ENCODE measurements at regions not wholly inside any gene's neighbourhood (a gene's known extent, or its start where the extent isn't known, plus 50 kb on each side); places are given as distances from the start of the nearest gene placed in this dataset.

GRCh38 chr3:28134198-28134597, 107.2 kb upstream of the CMC1 start:
- Histone ChIP-seq H3K27ac (ENCODE audit: low read depth, low read length) (no peak overlapping the region), H3K27me3 (ENCODE audit: control insufficient read depth in 3 of 3, insufficient read depth in 3 of 3, low read length in 3 of 3) (no peaks in the 10 kb centered on the region), H3K4me1 (ENCODE audit: control insufficient read depth in 3 of 3, insufficient read depth in 3 of 3, low read length in 3 of 3) (no peaks in the 10 kb centered on the region), H3K4me3 (ENCODE audit: low read length in 3 of 3) (no peak overlapping the region), H3K36me3 (ENCODE audit: control insufficient read depth in 3 of 3, insufficient read depth in 3 of 3, low read length in 3 of 3) (no peaks in the 10 kb centered on the region), H3K9ac (ENCODE audit: low read depth in 1 of 3, low read length in 3 of 3) (no peak overlapping the region), H3K9me3 (ENCODE audit: control insufficient read depth in 3 of 3, low read length in 3 of 3) (no peaks in the 10 kb centered on the region)

DNA sequence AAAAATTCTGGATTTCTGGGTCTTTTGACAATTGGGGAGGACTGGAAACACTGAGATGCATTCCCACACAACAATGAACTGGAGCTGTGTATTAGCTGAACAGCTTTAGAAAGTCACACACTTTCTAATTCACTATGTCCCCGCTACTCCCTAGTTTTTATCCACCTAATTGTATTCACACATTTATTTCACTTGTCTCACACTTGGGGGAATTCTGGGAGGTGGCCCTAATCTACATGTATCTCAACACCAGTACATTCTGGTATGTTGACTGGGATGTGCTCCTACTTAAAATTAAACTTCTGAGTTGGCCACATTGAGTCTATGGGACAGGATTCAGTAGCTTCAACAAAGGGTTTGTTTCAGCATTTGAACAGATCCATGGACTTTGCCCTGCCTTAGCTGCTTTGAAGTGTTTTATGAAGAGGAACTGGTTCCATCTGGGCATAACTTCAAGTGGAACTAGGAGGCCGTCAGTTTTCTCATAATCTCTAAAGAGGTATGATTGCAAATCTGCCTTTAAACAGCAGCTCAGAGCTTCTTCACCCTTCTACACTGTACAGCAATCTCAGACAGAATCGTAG, 106.5 kb upstream of the CMC1 start:
- Histone ChIP-seq H3K9ac (ENCODE audit: low read depth in 1 of 3, low read length in 3 of 3) (no peak overlapping the region), H3K9me3 (ENCODE audit: control insufficient read depth in 3 of 3, low read length in 3 of 3) (no peaks in the 10 kb centered on the region), H3K4me1 (ENCODE audit: control insufficient read depth in 3 of 3, insufficient read depth in 3 of 3, low read length in 3 of 3) (no peaks in the 10 kb centered on the region), H3K27ac (ENCODE audit: low read depth, low read length) (no peak overlapping the region), H3K27me3 (ENCODE audit: control insufficient read depth in 3 of 3, insufficient read depth in 3 of 3, low read length in 3 of 3) (no peaks in the 10 kb centered on the region), H3K4me3 (ENCODE audit: low read length in 3 of 3) (no peak overlapping the region), H3K36me3 (ENCODE audit: control insufficient read depth in 3 of 3, insufficient read depth in 3 of 3, low read length in 3 of 3) (no peaks in the 10 kb centered on the region)

DNA sequence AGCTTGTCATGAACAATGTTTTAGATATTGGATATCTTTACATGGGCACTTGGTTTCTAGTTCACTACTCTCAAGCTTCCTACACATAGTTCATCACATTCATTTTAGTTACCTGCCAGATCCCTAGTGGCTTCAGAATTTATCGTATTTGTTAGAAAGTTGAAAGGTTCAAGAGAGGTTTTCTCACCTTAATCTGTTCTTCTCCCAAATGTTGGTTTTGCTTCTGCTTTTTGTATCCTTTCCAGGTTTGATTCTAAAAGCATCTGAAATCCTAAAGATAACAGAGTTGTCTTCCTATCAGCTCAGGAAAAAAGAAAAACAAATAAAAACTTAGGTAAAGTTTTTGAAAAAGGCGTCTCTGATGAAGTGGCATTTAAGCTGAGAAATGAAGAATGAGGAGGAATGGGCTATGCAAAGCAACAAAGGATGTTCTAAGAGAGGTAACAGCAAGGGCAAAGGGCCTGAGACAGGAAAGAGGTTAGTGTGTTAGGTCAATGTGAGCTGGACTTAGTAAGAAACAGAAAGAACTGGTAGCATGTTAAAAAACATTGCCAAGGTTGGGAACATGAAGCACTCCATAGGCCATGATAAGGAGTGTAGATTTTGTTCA, 104.7 kb upstream of the CMC1 start:
- no peak overlapping the region for H3K4me3 ChIP-seq (ENCODE audit: low read length in 3 of 3)
- H3K4me1 ChIP-seq (ENCODE audit: control insufficient read depth in 3 of 3, insufficient read depth in 3 of 3, low read length in 3 of 3), result no peaks in the 10 kb centered on the region
- H3K36me3 ChIP-seq (ENCODE audit: control insufficient read depth in 3 of 3, insufficient read depth in 3 of 3, low read length in 3 of 3), result no peaks in the 10 kb centered on the region
- H3K27ac ChIP-seq (ENCODE audit: low read depth, low read length), result no peak overlapping the region
- H3K9ac ChIP-seq (ENCODE audit: low read depth in 1 of 3, low read length in 3 of 3), result no peak overlapping the region
- H3K27me3 ChIP-seq (ENCODE audit: control insufficient read depth in 3 of 3, insufficient read depth in 3 of 3, low read length in 3 of 3), result no peaks in the 10 kb centered on the region
- no peaks in the 10 kb centered on the region for H3K9me3 ChIP-seq (ENCODE audit: control insufficient read depth in 3 of 3, low read length in 3 of 3)

DNA sequence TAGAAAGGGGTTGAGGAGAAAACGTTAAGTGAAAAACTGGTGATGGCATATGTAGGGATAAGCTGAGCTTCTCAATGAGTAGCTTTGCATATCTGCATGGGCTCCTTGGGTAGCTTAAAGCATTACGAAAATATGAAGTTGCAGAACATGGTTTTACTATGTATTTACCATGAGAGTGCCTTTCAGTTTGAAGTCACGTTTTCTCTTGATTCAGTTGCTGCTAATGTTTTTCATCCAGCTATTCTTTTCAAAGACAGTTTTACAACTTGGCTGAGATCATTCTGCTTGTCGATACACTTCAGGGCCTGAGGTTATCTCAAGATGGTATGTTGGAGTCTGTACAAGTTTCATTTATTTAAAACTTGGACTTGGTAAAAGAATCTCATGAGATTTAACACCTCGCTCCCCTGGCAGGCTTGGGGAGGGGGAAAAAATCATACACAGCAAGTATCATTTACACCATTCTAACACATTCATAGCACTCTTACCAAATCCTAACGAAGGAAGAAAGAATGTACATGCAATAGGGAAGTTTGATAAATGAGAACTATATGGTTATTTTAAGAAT, 103.3 kb upstream of the CMC1 start:
- Histone ChIP-seq H3K27me3 (ENCODE audit: control insufficient read depth in 3 of 3, insufficient read depth in 3 of 3, low read length in 3 of 3) (no peaks in the 10 kb centered on the region), H3K9me3 (ENCODE audit: control insufficient read depth in 3 of 3, low read length in 3 of 3) (no peaks in the 10 kb centered on the region), H3K27ac (ENCODE audit: low read depth, low read length) (no peak overlapping the region), H3K9ac (ENCODE audit: low read depth in 1 of 3, low read length in 3 of 3) (no peak overlapping the region), H3K4me3 (ENCODE audit: low read length in 3 of 3) (no peak overlapping the region), H3K36me3 (ENCODE audit: control insufficient read depth in 3 of 3, insufficient read depth in 3 of 3, low read length in 3 of 3) (no peaks in the 10 kb centered on the region), H3K4me1 (ENCODE audit: control insufficient read depth in 3 of 3, insufficient read depth in 3 of 3, low read length in 3 of 3) (no peaks in the 10 kb centered on the region)

DNA sequence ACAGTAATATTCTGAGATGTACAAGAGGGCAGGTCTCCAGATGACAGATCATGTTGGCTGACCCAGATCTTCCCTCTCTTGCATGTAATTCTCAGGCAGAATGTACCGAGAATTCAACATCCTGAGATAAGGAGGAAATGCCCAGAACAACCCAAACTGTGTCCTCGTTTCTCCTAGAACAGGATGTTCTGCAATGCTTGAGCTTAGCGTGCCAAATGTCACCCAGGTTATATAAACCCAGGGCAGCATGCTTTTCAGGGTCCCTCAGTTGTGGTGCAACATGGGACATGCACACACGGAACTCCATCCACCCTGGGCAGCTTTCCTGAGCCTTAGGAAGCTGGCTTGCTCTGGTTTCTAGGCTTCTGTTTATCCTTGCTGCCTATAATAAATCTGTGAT, 102.1 kb upstream of the CMC1 start:
- H3K27ac ChIP-seq (ENCODE audit: low read depth, low read length), result no peak overlapping the region

DNA sequence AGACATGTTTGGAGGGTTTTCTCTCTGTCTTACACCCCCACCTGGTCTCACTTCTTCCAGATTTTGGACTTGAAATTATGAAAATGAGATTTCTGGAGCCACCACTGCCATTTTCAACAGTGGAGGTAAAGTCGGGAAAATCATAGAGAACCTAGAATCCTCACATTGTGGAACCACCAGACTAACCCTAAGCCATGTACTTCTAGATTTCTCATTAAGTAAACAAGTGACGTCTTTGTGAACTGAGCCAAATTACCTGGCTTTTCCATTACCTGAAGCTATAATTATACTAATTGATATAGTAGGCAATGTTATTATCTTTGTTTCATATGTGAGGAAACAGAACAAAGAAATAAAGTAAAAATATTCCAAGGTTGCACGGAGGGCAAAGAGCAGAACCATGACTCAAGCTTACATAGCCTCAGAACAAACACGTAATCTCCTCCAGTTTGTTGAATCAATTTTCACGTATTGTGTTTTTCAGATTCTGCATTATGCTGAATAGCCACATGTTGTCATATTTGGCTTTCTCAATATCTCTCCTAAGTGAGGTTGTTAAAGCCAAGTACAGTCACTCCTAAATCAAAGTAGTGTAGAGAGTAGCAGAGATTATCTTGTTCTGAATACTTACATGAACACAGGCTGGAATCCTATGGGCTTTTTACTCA, 101.3 kb upstream of the CMC1 start:
- H3K9ac ChIP-seq (ENCODE audit: low read depth in 1 of 3, low read length in 3 of 3), result no peak overlapping the region
- no peaks in the 10 kb centered on the region for H3K36me3 ChIP-seq (ENCODE audit: control insufficient read depth in 3 of 3, insufficient read depth in 3 of 3, low read length in 3 of 3)
- H3K27me3 ChIP-seq (ENCODE audit: control insufficient read depth in 3 of 3, insufficient read depth in 3 of 3, low read length in 3 of 3), result no peaks in the 10 kb centered on the region
- H3K9me3 ChIP-seq (ENCODE audit: control insufficient read depth in 3 of 3, low read length in 3 of 3), result no peaks in the 10 kb centered on the region
- no peaks in the 10 kb centered on the region for H3K4me1 ChIP-seq (ENCODE audit: control insufficient read depth in 3 of 3, insufficient read depth in 3 of 3, low read length in 3 of 3)
- no peak overlapping the region for H3K4me3 ChIP-seq (ENCODE audit: low read length in 3 of 3)
- no peak overlapping the region for H3K27ac ChIP-seq (ENCODE audit: low read depth, low read length)

More for the DNA sequence above, 102.1 kb upstream of the CMC1 start:
- H3K9ac ChIP-seq (ENCODE audit: low read depth in 1 of 3, low read length in 3 of 3), result no peak overlapping the region
- no peak overlapping the region for H3K4me3 ChIP-seq (ENCODE audit: low read length in 3 of 3)
- no peaks in the 10 kb centered on the region for H3K27me3 ChIP-seq (ENCODE audit: control insufficient read depth in 3 of 3, insufficient read depth in 3 of 3, low read length in 3 of 3)
- H3K9me3 ChIP-seq (ENCODE audit: control insufficient read depth in 3 of 3, low read length in 3 of 3), result no peaks in the 10 kb centered on the region
- H3K4me1 ChIP-seq (ENCODE audit: control insufficient read depth in 3 of 3, insufficient read depth in 3 of 3, low read length in 3 of 3), result no peaks in the 10 kb centered on the region
- no peaks in the 10 kb centered on the region for H3K36me3 ChIP-seq (ENCODE audit: control insufficient read depth in 3 of 3, insufficient read depth in 3 of 3, low read length in 3 of 3)

GRCh38 chr3:28140664-28141063, 100.8 kb upstream of the CMC1 start:
- no peak overlapping the region for H3K4me3 ChIP-seq (ENCODE audit: low read length in 3 of 3)
- H3K4me1 ChIP-seq (ENCODE audit: control insufficient read depth in 3 of 3, insufficient read depth in 3 of 3, low read length in 3 of 3), result no peaks in the 10 kb centered on the region
- H3K27ac ChIP-seq (ENCODE audit: low read depth, low read length), result no peak overlapping the region
- H3K36me3 ChIP-seq (ENCODE audit: control insufficient read depth in 3 of 3, insufficient read depth in 3 of 3, low read length in 3 of 3), result no peaks in the 10 kb centered on the region
- no peaks in the 10 kb centered on the region for H3K9me3 ChIP-seq (ENCODE audit: control insufficient read depth in 3 of 3, low read length in 3 of 3)
- no peaks in the 10 kb centered on the region for H3K27me3 ChIP-seq (ENCODE audit: control insufficient read depth in 3 of 3, insufficient read depth in 3 of 3, low read length in 3 of 3)
- H3K9ac ChIP-seq (ENCODE audit: low read depth in 1 of 3, low read length in 3 of 3), result no peak overlapping the region

DNA sequence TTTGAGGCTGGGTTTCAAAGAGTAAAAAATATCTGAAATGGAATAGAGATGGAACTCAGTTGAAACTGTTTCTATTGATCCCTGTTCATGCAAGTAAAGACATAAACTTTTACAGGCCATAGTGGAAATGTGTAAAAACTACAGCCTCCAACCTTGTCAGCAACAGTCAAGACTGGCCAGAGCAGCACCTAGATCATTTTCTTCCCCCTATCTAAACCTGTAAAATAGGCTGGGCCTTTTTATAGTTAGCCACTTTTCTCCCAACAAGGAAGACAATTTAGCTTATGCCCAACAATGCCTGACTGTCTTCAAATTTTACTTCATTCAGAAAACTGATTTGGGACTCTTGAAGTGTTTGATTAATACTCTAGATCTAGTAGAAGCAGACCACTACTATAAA, 91.5 kb upstream of the CMC1 start:
- Histone ChIP-seq H3K9me3 (ENCODE audit: control insufficient read depth in 3 of 3, low read length in 3 of 3) (no peaks in the 10 kb centered on the region), H3K36me3 (ENCODE audit: control insufficient read depth in 3 of 3, insufficient read depth in 3 of 3, low read length in 3 of 3) (no peaks in the 10 kb centered on the region), H3K4me1 (ENCODE audit: control insufficient read depth in 3 of 3, insufficient read depth in 3 of 3, low read length in 3 of 3) (no peaks in the 10 kb centered on the region), H3K9ac (ENCODE audit: low read depth in 1 of 3, low read length in 3 of 3) (no peak overlapping the region), H3K27ac (ENCODE audit: low read depth, low read length) (no peak overlapping the region), H3K4me3 (ENCODE audit: low read length in 3 of 3) (no peak overlapping the region), H3K27me3 (ENCODE audit: control insufficient read depth in 3 of 3, insufficient read depth in 3 of 3, low read length in 3 of 3) (no peaks in the 10 kb centered on the region)

DNA sequence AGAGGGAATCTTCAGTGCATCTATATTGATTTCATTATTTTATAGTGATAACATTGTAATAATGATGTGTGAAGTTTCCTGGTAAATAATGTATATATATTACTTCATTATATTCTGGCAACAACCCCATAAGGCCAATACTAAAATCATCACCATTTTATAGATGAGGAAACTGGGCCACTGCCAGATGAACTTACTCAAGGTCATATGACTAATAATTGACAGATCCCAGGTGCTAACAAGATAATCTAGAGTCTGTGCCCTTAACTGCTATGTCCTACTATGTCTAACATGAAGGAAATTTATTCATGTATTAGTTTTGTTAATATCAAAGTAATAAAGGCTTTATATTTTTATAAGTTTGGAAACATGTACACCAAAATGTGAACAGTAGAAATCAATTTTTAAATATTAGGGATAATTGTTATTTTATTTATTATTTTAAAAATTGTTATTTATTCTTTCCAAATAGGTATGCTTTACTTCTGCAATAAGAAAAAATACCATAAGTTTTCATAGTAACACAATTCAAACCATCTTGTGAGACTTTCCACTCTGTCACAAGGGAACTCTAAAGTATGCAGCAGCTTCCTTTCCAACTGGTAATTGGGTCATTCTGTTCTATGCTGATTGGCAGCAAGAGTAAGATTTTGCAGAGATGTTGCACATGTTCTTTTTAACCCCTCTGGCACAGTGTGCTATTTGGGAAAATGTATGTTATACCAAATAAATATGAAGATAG, 90.8 kb upstream of the CMC1 start:
- no peak overlapping the region for H3K27ac ChIP-seq (ENCODE audit: low read depth, low read length)
- H3K4me3 ChIP-seq (ENCODE audit: low read length in 3 of 3), result no peak overlapping the region
- H3K9me3 ChIP-seq (ENCODE audit: control insufficient read depth in 3 of 3, low read length in 3 of 3), result no peaks in the 10 kb centered on the region
- H3K27me3 ChIP-seq (ENCODE audit: control insufficient read depth in 3 of 3, insufficient read depth in 3 of 3, low read length in 3 of 3), result no peaks in the 10 kb centered on the region
- no peak overlapping the region for H3K9ac ChIP-seq (ENCODE audit: low read depth in 1 of 3, low read length in 3 of 3)
- no peaks in the 10 kb centered on the region for H3K36me3 ChIP-seq (ENCODE audit: control insufficient read depth in 3 of 3, insufficient read depth in 3 of 3, low read length in 3 of 3)
- H3K4me1 ChIP-seq (ENCODE audit: control insufficient read depth in 3 of 3, insufficient read depth in 3 of 3, low read length in 3 of 3), result no peaks in the 10 kb centered on the region

DNA sequence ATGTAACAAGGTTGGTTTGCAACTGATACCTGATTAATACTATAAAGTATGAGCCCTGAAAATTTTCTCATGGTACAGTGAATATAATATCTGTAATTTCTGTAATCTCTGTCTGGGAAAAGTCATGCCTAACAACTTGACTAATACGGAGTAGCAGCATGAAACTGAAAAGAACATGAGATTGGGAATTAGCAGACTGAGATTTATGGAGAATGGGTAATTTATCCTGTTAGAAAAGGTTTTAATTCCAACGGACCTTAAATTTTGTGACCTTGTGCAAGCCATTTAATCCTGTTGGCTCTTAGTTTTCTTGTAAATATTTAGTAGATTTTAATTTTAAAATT, 90.2 kb upstream of the CMC1 start:
- Histone ChIP-seq H3K9me3 (ENCODE audit: control insufficient read depth in 3 of 3, low read length in 3 of 3) (no peaks in the 10 kb centered on the region), H3K9ac (ENCODE audit: low read depth in 1 of 3, low read length in 3 of 3) (no peak overlapping the region), H3K27ac (ENCODE audit: low read depth, low read length) (no peak overlapping the region), H3K4me1 (ENCODE audit: control insufficient read depth in 3 of 3, insufficient read depth in 3 of 3, low read length in 3 of 3) (no peaks in the 10 kb centered on the region), H3K27me3 (ENCODE audit: control insufficient read depth in 3 of 3, insufficient read depth in 3 of 3, low read length in 3 of 3) (no peaks in the 10 kb centered on the region), H3K4me3 (ENCODE audit: low read length in 3 of 3) (no peak overlapping the region), H3K36me3 (ENCODE audit: control insufficient read depth in 3 of 3, insufficient read depth in 3 of 3, low read length in 3 of 3) (no peaks in the 10 kb centered on the region)
